GM18861 (cell line): ENCODE measurements at regions not wholly inside any gene's neighbourhood (a gene's known extent, or its start where the extent isn't known, plus 50 kb on each side); places are given as distances from the start of the nearest gene placed in this dataset.
"Not testable (repeated sequence)": the region's sequence is repeated elsewhere in the genome, so short reads cannot be mapped to it uniquely, and the experiment has no call there.

Experiments used
- ATAC-seq: cut with Tn5 transposase; IDR thresholded peaks from one replicate; pipeline ENCODE4 v1.9.1; 2021; ENCODE audit not compliant: unreplicated experiment

GRCh38 chr4:134906404-134907023, 704.9 kb upstream of the PABPC4L start:
- ATAC-seq: no peak

GRCh38 chr4:134905061-134905460, 703.5 kb upstream of the PABPC4L start:
- no peak for ATAC-seq

- ATAC-seq: no peak
Measured at GRCh38 chr4:134888156-134888555, 686.6 kb upstream of the PABPC4L start.

- no peak for ATAC-seq
Measured at GRCh38 chr4:134885436-134885835, 683.8 kb upstream of the PABPC4L start.

DNA sequence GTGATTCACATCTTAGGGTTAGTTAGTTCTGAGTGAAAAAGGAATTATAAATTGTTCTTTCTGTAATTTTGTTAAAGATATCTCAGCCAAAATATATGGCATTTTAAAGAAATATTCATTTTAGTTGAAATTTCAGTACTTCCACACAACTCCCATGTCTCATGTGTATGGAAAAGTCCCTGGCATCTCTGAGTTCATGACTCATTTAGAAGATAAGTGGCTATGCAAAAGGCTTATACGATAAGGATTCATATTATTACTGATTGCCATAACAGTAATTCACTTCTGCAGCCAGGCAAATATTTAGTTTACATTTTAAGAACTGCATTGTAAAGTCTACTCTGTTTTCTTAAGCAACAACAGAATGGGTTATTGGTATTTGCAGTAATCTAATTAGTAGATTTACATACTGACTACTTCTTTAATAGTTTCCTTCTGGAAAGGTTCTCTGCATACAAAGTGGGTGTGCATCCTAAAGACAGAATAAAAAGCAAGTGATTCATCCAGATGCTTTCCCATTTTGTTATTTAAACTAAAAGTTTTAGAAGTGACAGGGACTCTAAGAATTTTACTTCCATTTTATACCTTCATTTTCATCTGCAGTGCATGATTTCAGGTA, 682.4 kb upstream of the PABPC4L start:
- ATAC-seq: no peak

- ATAC-seq: no peak
Measured at GRCh38 chr4:134879019-134879418, 677.4 kb upstream of the PABPC4L start.

DNA sequence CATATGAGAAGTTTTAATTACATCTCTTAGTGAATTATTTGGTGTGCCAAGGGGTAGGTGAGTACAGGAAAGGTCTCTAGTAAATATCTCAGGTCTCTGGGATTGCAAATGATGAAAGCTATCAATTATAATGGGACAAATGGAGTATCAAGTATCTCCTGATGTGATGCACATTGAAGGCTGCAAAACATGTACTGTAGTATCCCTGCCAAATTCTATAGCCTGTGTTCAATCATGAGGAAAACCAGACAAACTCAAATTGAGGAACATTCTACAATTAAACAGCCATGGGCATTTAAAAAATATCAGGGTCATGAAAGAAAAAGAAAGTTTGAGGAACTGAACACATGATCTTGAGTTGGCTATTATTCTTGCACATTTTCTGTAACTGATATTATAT, 665.4 kb upstream of the PABPC4L start:
- no peak for ATAC-seq

DNA sequence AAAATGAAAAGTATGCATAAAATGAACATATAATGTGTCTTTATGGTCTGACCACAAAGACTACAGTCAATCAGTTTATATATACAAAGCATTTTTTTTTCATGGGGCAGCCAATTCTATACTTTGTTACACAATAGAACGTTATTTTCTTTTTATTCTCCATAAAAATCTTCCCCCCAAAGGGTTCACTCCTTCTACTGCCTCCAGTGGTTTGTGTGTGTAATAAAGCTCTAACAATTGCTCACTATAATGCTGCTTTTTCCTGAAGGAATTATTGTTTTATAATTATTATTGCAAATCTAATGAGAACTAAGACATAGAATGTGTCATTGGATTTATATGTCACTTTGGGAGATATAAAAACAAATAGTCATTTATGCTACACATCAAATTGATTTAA, 664.1 kb upstream of the PABPC4L start:
- no peak for ATAC-seq

GRCh38 chr4:134862116-134862515, 660.5 kb upstream of the PABPC4L start:
- no peak for ATAC-seq

DNA sequence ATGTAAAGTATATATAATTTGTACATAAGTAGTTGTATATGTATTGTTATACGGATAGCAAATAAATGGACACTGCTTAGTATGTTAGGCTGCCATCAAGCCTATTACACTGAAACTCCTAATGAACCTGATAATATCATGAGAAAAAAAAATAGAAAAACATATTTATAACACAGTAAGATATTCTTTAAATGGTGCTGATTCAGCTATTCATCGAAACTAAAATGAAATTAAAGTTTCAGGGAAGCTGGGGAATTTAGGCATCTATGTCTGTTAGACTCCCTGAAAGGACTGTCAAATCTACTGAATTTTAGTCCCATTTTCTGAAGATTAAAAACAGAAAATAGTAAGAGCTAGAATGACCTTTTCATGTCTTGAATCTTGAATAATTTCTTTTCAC, 647.1 kb upstream of the PABPC4L start:
- no peak for ATAC-seq

DNA sequence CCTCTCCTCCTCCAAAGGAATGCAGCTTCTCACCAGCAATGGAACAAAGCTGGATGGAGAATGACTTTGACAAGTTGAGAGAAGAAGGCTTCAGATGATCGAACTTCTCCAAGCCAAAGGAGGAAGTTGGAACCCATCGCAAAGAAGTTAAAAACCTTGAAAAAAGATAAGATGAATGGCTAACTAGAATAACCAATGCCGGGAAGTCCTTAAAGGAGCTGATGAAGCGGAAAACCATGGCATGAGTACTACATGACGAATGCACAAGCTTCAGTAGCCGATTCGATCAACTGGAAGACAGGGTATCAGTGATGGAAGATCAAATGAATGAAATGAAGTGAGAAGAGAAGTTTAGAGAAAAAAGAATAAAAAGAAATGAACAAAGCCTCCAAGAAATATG, 629.2 kb upstream of the PABPC4L start:
- ATAC-seq: not testable (repeated sequence)

- ATAC-seq: no peak
Measured at GRCh38 chr4:134812611-134813010, 611.0 kb upstream of the PABPC4L start.

DNA sequence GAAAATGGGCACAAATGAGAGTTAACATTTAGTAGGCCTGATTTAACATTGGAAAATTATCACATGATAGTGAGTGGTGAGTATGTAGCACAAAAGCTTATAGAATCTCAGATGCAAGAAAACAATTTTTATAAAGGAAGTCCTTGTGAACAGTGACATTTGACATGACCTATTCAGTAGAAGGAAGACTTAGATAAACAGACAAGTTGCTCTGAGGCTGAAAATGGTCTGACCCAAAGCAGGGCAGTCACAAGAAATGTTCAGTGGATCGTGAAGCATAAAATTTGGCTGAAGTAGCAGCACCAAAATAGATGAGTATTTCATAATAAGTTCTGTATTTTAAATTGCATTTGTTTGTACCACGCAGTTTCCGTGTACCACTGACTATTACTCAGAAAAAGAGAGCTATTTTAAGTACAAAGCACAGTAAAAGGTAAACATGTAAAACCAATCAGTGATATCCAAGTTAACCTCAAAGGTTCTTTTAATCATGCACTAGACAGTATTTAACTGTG, 605.7 kb upstream of the PABPC4L start:
- ATAC-seq: no peak

DNA sequence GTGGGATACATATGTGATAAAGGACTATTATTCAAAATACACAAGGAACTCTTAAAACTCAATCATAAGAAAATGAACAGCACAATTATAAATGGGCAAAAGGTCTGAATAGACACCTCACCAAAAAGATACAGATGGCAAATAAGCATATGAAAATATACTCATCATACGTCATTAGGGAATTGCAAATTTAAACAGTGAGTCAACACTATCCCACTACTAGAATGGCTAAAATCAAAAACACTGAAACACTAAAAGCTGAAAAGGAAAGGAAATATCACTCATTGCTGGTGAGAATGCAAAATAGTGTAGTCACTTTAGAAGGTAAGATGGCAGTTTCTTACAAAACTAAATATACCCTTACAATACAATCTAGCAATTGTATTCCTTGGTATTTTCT, 597.0 kb upstream of the PABPC4L start:
- no peak for ATAC-seq

- ATAC-seq: no peak
Measured at GRCh38 chr4:134787315-134787714, 585.7 kb upstream of the PABPC4L start.

DNA sequence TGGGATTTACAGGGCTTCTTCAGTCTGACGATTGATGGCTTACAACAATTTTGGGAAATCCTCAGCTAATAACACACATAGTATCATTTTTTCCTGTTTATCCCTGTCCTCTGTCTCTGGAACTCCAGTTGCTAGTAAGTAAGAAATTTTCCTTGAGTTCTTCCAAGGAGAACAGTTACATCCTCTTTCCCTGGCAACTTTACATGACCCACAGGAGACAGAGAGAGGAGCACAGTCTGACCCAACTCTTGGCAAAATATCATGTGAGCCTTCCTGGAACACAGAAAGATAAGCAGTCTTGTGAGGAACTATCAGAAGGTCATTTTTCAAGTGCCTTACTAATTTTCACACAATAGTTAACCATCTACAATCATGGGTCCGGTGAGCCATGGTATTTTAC, 578.7 kb upstream of the PABPC4L start:
- ATAC-seq: no peak

- ATAC-seq: no peak
Measured at GRCh38 chr4:134777606-134778005, 576.0 kb upstream of the PABPC4L start.

- ATAC-seq: no peak
Measured at GRCh38 chr4:134773497-134774000, 572.0 kb upstream of the PABPC4L start.

GRCh38 chr4:134762053-134762452, 560.5 kb upstream of the PABPC4L start:
- ATAC-seq: no peak

DNA sequence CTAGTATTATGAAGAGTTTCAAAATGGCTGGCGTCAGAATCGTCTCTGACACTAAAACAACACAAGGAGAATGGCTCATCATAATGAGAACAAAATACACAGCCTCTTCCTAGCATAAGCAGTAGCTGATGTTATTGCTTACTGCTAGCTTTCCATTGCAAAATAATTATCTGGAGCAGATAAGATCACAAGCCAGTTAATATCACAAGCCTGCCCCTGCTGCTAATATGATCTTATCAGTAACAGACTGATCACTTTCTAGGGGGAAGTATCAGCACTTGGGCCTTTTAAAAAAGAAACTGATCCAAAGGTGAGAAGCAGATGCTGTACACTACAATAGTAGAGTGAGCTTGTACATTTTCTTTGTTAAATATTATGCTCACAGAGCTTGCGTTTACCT, 554.8 kb upstream of the PABPC4L start:
- no peak for ATAC-seq

GRCh38 chr4:134754301-134755019, 552.9 kb upstream of the PABPC4L start:
- ATAC-seq: no peak

DNA sequence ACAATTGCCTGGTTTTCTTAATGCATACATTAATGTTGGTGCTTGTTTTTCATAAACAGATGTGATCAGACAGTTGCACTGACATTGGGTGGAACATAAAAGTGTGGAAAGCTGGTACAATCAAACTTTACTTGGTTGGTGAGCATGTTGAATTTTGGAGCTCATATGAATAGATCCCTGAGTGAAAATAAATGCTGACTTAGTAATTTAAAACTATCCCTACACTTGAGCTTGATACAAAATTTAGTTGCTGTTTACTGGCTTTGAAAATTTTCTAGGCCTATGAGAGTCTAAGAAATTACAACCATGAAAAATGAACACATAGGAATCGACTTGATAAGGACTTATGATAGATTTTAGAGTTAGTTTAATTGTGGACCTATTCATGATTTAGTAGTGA, 551.8 kb upstream of the PABPC4L start:
- ATAC-seq: no peak
